ENCODE measurements at regions not wholly inside any gene's neighbourhood (a gene's known extent, or its start where the extent isn't known, plus 50 kb on each side); places are given as distances from the start of the nearest gene placed in this dataset.

DNA sequence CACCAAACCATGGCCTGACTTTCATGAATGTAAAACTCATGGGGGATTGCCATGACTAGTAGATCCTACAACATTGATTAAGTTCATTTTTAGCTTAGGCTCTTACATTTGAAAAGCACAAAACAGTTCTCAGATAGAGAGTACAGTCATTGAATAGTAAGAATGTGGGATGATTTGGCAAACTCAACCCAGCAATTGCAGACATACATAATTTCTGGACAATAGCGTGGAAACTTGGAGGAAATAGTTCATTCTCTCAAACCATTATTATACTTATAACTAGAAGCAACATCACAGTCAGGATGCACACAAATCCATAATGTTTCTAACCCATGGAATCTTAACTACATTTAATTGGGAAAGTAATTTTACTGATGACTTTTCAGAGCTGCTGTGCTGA, 598.2 kb downstream of the LMO4 start:
- DNase-seq (ENCODE audit: low read depth), result no peak

DNA sequence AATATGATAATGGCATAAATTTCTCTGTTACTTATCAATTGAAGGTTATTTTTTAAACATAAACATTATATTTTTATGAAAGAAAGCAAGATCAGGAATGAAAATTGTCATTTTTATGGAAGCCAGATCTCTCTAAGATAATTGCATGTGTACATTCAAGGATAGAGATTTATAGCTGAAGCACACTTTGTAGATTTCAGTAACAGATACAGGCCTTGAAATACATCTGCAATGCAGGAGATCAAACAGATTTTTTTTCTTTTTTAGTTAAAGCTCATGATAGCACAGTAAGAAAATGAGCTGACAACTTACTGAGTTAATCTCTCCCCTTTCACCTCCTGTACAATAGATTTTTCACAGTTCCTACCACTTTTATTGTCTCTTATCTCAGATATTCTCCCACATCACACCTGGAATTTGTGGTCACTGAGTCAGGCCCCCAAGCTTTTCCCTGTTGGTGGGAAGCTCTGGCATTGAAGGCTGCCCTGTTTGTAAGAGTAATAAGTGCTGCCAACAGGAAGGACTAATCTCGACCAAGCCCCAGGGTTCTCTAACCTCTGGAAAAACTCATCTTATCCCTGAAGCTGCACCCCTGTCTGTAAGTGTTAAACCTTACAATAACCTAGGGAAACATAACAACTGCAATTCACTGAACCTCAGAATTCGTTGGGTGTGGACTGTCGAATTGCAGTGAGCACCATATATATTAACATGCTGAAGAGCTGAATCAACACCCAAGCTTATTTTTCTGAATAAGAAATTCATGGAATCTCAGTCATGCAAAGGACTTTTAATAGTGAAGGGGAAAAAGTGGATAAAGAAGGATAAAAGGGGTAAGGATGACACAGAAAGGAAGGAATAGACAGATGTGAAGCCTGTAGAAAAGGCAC, 599.0 kb downstream of the LMO4 start:
- DNase-seq (ENCODE audit: low read depth), result no peak

DNA sequence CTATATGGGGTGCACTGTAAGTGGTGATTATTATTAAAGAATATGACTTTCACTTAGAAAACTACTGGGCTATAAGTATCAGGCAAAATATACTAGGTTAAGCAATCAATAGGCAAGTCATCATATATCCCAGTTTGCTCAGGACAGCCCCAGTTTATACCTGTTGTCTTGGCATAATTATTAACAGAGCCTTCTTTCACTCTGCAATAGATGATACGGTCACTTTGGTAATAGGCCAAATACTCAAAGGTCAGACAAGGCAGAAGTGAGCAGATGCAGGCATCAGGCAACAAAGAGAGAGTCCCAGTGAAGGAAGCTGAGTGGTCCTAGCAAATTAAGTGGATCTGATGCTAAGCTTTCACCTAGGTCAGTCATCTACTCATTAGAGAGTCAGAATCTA, 599.9 kb downstream of the LMO4 start:
- DNase-seq (ENCODE audit: low read depth), result no peak

DNA sequence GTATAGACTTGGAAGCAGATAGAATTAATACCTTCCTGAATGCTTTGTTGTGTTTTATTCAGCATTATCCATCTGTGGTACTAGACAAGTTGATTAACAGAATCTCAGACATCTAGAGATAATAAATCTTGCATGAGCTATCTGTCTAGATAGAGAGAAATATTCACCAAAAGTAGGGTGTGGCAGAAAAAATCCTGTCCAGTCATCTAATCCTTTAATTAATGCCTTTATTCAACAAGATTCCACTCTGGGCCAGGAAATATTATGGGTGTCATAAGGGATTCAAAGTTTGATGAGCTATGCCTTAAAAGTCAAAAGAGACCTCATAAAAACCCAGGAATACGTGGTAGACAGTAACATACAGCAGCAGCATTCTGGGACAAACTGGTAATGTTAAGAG, 601.2 kb downstream of the LMO4 start:
- DNase-seq (ENCODE audit: low read depth), result no peak

DNA sequence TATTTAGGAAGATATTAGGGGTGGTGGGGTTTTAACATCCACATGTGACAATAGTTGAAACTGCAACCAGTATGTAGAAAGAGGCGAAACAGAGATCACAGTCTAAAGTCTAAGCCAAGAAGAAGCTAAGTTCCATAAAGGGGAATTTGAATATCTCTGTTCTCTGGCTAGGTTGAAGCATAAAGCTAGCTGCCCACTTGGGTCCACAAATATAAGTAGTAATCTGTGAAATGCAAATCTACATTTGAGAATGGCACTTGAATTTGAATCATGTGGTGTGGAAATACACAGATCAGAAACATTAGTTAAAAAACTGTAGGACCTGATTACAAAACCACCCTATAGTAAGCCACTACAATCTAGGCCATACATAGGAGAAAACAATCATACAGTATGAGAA, 602.1 kb downstream of the LMO4 start:
- no peak for DNase-seq (ENCODE audit: low read depth)

DNA sequence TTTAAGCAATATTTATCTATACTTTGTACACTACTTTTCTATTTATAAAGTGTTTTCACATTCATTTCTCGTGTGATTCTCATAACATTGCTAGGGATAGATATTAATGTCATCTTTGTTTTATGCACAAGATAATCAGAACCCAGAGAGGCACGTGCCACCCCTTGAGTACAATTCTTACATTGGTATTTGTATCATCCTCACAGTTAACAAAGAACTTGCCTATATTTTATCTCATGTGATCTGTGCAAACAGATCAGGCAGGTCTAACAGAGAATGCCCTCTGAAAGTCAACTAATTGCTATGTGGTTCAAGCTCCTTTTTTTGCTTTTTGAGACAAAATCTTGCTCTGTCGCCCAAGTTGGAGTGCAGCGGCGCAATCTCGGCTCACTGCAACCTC, 604.5 kb downstream of the LMO4 start:
- DNase-seq (ENCODE audit: low read depth), result no peak

DNA sequence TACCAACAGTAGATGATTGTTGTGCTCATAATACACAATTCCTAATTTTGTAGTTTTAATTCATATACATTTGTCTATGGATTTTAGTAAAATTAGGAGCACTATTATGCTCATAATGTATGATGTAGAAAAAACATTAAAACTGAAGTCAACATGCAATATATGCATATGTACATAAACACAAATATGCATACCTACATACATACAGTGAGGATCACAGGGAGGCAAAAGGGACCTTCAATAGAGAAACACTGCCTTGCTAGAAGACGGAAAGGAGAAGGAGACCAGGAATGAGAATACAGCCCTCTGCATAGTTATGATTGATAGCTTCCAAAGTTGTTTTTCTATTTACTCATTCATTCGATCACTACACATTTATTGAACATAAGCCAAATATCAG, 606.5 kb downstream of the LMO4 start:
- no peak for DNase-seq (ENCODE audit: low read depth)

DNA sequence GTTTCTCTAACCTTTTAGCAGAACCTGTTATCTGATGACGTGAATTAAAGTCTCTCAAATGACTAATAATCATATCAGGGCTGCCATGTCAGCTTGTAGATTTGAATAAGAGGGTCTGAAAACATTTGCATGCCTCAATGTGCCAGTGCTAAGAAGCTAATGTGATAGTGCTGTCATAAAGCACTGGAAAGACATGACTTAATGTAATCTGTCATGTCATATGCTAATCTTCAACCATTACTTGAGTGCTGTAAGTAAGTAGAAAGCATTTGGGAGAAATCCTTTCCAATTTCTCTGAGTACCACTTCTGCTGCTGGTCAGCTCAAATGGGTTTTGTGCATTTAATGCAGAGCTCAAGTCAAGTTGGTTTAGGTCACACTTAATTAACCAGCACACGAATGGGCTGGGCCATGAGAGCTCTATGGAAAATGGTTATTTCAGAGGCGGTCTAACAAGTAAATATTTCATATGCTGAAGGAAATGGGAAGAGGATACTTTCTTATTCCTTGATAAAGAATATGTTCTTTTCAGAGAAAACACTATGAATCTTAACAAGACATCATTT, 609.2 kb downstream of the LMO4 start:
- DNase-seq (ENCODE audit: low read depth), result no peak

DNA sequence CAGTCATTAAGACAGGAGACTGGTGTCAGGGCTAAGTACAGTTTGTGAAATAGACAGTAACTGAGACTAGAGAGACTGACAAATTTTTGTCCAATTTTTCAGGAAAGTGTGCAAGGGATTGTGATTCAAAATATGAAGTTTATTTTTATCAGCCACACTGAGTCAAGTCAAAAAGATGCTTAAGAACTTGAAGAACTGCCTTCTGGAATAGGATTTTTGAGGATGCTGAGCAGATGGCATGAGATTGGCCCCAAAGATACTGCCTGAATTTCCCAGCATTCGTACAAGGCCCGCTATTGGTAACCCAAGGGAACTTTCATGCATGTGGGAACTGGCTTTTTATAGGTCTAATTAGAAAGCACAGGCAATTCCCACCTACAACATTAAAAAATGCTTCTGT, 610.0 kb downstream of the LMO4 start:
- DNase-seq (ENCODE audit: low read depth), result no peak

DNA sequence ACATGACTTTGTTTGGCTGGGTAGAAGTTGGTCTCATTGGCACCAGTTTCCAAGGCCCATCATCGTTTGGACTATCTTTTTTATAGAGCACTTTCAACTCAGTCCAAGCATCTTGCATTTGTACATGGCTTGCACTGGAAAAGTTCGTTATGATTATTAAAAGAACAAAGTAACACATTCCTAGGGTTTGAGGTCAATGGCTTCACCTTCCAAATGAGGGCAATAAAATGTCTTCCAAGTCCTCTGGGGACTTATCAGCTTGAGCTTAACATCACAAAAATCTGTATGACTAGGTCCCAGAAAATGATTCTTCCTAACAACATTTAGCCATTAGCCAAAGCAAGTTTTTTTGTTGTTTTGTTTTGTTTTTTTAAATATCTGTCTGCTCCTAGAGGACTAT, 610.8 kb downstream of the LMO4 start:
- no peak for DNase-seq (ENCODE audit: low read depth)

DNA sequence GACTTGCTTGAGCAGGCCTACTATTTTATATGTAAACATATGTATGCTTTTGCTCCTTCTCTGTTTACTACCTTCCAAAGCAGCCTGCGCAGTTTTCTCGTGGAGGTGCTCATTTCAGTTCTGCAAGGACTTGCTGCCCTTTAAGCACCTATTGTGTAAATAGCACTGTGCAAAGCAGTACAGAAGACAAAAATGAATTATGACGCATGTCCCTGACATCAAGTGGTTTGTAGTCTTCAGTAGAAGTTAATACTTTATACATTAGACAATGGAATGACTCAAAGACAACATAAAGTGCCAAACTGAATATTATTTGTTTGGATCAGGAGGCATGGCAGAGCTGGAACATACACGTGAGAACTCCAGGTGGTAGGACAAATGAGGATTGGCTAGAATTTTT, 611.7 kb downstream of the LMO4 start:
- DNase-seq (ENCODE audit: low read depth), result no peak

DNA sequence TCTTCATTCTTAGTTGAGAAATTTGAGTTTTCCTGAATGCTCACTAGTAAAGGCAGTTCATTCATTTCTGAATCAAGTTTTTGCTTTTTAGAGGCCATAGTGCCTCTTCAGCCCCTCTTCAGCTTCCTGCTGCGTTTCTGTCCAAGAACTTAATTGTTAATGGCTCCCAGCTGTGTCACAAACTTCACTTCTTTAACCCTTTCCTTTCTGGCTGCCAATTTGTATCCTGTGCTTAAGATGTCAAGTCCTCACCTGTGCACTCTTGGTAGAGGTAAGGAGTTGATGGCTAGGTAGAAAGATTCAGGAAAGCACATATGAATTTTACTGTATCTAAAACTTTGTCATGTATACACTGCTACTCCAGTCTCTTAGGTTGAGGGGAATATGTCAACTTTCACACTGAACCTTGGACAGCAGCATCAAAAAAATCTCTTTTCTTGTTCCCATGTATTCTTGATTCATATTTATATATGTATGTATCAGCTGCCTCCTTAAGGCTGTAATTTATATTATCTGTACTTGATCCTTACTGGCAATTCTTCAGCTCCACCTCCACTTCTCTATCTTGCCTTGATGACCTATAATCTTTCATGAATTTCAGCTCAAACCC, 612.8 kb downstream of the LMO4 start:
- DNase-seq (ENCODE audit: low read depth), result no peak

DNA sequence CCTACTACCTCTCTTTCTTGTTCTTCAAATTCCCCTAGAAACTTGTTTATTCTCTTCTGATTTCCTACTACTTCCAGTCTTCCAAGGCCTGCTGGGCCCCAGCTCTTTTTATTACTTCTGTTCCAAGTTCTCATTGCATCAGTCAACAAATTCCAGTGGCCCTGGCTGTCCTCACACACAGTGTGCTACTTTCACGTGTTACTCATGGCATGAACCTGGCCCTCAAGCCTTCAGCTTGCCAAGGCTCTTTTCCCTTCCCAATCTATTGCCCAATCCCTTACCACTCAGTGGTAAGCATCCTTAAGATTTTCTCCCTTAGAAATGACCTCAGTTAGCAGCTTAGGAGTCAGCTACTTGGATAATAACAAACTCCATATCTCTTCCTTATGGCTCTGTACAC, 613.5 kb downstream of the LMO4 start:
- DNase-seq (ENCODE audit: low read depth), result no peak

DNA sequence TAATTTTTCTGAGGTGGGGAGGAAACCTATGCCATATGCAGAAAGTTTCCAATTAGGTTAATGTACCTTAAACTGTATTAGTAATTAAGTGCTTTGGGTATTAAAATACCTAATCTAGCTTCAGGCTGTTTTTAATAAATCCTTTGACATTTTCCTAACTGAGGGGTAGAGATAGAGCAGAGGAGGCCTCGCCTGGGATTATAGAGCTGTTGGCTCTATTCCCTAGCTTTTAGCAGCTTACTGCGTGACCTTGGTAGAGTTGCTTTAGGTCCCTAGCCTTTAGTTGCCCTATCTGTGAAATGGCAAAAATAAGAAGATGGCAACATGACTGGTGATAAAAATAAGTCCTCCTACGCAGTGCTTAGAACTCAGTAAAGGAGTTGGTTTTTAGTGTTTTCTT, 621.0 kb downstream of the LMO4 start:
- no peak for DNase-seq (ENCODE audit: low read depth)

DNA sequence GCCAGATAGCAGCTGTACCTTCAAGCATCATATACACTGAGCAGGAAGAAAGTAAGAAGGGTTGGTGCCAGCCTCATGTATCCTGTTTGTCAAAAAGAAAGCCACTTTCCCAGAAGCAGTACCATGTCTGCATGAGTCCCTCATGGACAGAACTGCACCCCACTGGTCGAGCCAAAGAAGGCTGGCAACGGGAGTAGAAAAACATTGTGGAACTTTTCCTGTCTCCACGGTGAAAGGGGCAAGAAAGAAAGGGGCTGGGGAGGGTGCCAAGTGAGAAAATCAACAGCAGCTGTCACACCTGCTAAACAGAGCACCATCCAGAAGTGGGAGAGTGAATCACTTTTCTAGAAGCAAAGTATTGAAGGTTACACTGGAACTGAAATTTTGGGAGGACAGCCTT, 621.7 kb downstream of the LMO4 start:
- DNase-seq (ENCODE audit: low read depth), result no peak

DNA sequence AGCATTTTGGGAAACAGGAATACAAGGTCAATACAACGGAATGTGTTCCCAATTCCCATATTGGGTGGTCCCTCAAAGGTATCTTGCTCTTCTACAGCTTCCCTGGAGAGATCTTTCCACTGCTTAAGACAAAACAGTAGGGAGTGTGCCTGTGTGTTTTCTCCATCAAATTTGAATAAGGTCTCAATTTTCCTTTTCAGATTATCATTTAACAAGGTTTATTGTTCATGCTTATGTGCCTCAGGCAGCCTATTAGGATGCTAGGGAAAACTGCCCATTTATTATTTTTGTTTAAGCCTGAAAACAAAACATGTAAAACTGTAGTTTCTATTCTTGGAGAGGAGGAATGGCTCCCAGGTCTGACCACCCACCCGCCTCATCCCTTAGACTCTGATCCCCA, 622.7 kb downstream of the LMO4 start:
- no peak for DNase-seq (ENCODE audit: low read depth)

DNA sequence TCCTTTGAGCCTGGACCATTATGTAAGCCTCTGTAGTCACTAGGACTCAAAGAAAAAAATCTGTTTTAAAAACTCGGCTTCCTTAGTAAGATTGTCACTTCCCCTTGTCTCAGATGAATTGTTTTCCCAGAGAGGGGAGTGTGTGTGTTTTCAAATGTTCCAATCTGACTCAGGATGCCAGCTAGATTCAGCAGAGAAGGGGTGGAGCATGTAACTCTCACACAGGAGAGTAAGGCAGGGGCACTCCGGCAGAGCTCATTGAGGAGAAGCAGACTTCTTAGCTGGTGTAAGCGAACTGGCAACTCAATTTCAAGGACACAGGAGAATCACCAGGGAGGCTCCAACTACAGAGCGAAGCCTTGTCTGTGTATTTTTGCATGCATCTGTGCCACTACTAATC, 623.2 kb downstream of the LMO4 start:
- no peak for DNase-seq (ENCODE audit: low read depth)

DNA sequence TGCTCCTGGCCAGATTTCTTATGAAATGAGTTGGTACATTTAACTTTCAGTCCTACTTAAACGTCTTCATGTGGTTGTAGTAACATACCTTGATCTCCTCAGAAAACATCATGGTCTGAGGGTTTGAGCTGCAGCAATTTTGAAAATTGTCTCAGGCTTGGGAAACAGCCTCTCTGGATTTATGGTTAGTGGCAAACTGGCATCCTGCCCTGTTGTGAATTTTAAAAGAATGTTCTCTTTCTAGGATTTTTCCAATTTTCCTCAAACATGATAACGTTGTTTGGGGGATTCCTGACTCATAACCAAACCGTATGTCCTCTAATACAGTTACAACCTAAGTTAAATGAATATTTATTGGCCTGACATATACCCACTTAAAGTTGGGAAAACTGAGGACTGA, 624.4 kb downstream of the LMO4 start:
- no peak for DNase-seq (ENCODE audit: low read depth)

DNA sequence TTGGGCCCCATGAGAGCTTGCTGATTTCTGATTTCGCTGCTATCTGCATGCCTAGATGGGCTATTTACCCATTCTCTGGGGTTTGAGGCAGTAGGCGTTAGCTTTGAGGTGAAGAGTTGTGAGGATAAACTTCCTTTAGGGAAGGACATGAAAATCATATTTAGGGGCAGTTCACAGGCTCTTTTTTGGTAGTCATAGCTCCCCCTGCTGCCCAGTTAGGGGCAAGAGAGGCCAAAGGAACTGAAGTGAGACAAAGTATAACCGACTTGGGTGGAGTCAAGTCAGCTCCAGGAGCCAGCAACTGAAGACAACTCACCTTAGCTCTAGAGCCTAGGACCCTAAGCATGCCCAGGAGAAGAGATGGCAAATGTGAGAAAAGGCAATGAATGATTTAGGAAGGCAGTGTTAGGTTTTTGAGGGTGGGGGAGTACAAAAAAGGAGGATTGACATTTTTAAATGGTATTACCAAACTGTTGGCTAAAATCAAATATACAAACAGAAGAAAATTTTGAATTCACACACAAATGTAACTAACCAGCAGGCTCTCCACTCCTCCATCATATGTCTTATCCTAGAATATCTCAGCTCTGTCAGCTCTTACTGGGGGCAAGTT, 625.2 kb downstream of the LMO4 start:
- peak; percentile 18 for DNase-seq (ENCODE audit: low read depth)

DNA sequence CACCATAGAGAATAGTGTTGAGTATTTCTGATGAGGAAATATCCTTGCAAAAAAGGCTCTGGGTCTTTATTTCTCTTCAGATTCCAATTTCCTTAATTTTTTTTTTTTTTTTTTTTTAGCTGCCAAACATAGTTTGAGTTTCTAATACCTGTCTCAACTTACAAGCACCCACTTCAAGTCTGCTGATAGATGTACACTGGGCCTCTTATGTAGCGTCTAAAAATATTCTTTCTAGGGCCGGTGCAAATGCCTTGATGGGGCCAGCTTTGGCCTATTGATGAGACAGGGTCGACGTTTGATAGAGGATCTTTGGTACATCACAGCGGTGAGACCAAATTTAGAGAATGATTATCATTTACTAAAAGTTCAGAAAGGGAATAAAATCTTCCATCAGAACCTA, 626.4 kb downstream of the LMO4 start:
- DNase-seq (ENCODE audit: low read depth), result no peak

DNA sequence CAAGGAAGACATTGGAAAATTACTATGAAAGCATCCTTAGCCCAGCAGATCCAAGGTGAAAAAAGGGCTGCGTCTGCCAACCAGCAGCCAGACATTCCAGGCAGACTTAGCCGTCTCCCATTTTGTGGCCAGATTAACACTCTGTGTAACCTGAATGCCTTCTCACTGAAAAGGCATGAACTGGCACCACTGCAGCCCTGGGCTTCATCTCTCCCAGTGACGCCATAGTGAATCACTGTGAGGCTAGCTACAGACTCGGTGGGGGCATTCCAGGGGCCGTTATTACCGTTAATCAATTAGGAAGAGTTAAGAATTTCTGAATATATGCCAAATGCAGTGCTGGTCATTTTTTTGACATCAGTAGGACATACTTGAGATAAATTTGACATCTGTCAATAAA, 627.4 kb downstream of the LMO4 start:
- no peak for DNase-seq (ENCODE audit: low read depth)

DNA sequence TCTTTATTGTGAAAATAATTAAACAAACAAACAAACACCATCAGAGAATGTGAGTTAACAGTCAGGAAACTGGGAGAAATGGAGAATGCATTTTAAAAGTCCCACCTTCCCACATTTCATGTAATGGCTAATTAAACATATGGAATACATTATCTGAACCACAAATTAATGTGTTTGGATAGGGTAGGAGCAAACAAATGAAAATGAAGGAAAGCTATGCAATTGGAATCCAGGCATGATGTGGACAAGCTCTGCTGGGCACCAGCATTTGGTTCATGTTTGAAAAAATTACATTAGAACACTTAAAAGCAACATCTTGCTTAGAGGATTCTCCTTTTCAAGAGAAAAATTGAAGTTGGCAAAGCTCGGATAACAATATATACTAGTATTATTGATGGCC, 628.1 kb downstream of the LMO4 start:
- no peak for DNase-seq (ENCODE audit: low read depth)

DNA sequence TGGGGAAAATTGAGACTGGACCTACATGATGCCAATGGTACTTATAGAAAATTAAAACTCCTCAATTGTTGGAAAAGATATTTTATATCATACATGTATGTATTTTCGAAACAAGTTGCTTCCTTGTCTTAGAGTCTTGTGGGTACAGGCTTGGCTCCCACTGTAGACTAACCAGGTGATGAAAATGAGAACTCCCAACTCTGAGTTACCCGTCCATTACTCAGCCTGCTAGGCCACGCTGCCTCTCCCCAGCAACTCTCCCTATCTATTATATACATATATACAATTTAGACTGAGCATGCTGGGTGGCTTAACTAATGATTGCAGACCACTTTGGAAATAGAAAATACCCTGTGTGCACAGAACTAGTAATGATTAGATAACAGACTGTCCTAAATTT, 628.7 kb downstream of the LMO4 start:
- no peak for DNase-seq (ENCODE audit: low read depth)
